ENCODE measurements at regions not wholly inside any gene's neighbourhood (a gene's known extent, or its start where the extent isn't known, plus 50 kb on each side); places are given as distances from the start of the nearest gene placed in this dataset.

DNA sequence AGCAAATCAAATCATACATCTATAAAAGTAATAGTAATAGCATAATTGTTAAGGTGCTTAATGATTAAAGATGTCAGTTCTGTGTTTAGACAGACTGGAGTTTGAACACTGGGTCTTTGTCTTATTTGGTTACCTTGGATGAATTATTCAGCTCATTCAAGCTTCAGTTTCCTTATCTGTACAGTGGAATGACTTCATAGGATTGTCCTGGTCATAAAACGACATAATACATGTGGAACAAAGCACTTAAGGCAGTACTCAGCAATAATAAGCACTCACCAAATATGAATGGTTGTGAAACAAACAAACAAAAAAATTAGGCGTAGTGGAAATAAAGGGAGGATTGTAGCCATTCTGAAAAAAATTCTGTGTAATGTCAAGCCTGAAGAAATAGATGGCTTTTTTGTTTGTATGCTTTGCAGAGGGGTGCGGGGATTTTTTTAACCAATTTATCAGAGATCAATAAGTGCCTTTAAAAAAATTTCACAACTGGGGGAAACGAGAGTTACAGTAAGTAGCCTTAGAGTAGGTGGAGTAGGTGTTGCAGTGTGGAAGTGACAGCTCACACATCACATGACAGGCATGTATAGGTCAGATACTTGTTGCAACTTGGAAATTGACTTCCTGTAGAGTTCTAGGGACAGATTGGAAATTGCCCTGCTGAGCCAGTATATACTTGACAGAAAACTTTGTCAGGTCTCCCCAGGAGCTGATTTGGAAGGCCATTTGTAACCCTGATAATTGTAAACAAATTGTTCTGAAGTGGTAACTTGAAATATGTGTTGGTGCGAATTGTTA, 157.7 kb downstream of the SLC15A5 start:
- no peak overlapping the region for H3K4me3 ChIP-seq (ENCODE audit: insufficient read depth in 1 of 2, low read depth in 1 of 2, low read length in 2 of 2)
- no peak overlapping the region for H4K91ac ChIP-seq (ENCODE audit: low read length)
- no peak overlapping the region for H2BK15ac ChIP-seq (ENCODE audit: low read depth, poor library complexity, severe bottlenecking)
- H3K23ac ChIP-seq (ENCODE audit: low read length in 2 of 2), result no peak overlapping the region
- no peak overlapping the region for H3K18ac ChIP-seq (ENCODE audit: low read depth in 1 of 2, low read length in 2 of 2)
- H2BK5ac ChIP-seq (ENCODE audit: low read depth, low read length, poor library complexity, severe bottlenecking), result no peak overlapping the region
- H2BK12ac ChIP-seq (ENCODE audit: low read length in 2 of 2), result no peak overlapping the region
- 50% methylated on average over 4 of the region's 5 CpGs for WGBS
- no peak overlapping the region for H3K4ac ChIP-seq (ENCODE audit: low read depth in 1 of 2, low read length in 2 of 2)
- H3K36me3 ChIP-seq (ENCODE audit: control insufficient read depth in 1 of 2, insufficient read depth in 2 of 2, low read depth in 1 of 2, low read length in 2 of 2), result no peaks in the 10 kb centered on the region
- H3K4me1 ChIP-seq (ENCODE audit: control insufficient read depth, insufficient read depth, low read depth, low read length), result no peaks in the 10 kb centered on the region
- no peak overlapping the region for H3K9ac ChIP-seq (ENCODE audit: low read length)
- no peaks in the 10 kb centered on the region for H3K79me1 ChIP-seq (replicated peaks; ENCODE audit: low read length, poor library complexity, severe bottlenecking)
- no peak overlapping the region for H2AFZ ChIP-seq (ENCODE audit: low read depth, low read length)
- peaks cover 6% of the 10 kb centered on the region for H3K9me3 ChIP-seq (ENCODE audit: control insufficient read depth, low read length)
- H2AK5ac ChIP-seq (ENCODE audit: low read length, severe bottlenecking), result no peak overlapping the region
- no peak overlapping the region for H2BK120ac ChIP-seq (ENCODE audit: low read depth, low read length)
- no peak for DNase-seq
- no peak overlapping the region for H3K14ac ChIP-seq (ENCODE audit: low read length in 2 of 2)
- H3K27ac ChIP-seq (ENCODE audit: low read length, poor library complexity, severe bottlenecking), result no peak overlapping the region
- H4K8ac ChIP-seq (ENCODE audit: low read length), result no peak overlapping the region
- H3K4me2 ChIP-seq (ENCODE audit: low read length, poor library complexity, severe bottlenecking), result no peak overlapping the region
- no peaks in the 10 kb centered on the region for H3K27me3 ChIP-seq (ENCODE audit: control insufficient read depth in 1 of 2, insufficient read depth in 1 of 2, low read length in 2 of 2)

DNA sequence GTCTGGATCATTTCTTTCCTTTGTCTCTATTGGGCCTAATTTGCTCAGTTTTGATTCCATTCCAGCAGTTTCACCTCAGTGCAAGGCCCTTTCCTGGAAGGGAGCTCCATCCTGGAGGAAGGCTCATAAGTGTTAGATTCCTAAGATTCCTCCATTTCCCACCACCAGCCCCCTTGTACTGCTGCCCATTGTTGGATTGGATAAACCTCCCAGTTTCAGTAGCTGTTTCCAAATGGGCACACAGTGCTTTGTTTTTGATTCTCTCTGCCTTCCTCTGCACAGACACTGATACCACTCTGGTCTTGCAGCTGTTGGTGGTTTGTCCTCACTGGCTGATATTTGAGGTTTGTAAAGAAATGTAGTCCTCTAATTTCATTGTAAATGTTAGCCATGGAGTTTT, 158.9 kb downstream of the SLC15A5 start:
- no peaks in the 10 kb centered on the region for H3K36me3 ChIP-seq (ENCODE audit: control insufficient read depth in 1 of 2, insufficient read depth in 2 of 2, low read depth in 1 of 2, low read length in 2 of 2)
- H3K79me1 ChIP-seq (replicated peaks; ENCODE audit: low read length, poor library complexity, severe bottlenecking), result no peaks in the 10 kb centered on the region
- no peak overlapping the region for H3K9ac ChIP-seq (ENCODE audit: low read length)
- H3K18ac ChIP-seq (ENCODE audit: low read depth in 1 of 2, low read length in 2 of 2), result no peak overlapping the region
- DNase-seq, result no peak
- no peak overlapping the region for H3K14ac ChIP-seq (ENCODE audit: low read length in 2 of 2)
- H3K4me1 ChIP-seq (ENCODE audit: control insufficient read depth, insufficient read depth, low read depth, low read length), result no peaks in the 10 kb centered on the region
- no peak overlapping the region for H2BK5ac ChIP-seq (ENCODE audit: low read depth, low read length, poor library complexity, severe bottlenecking)
- H2AK5ac ChIP-seq (ENCODE audit: low read length, severe bottlenecking), result no peak overlapping the region
- H4K91ac ChIP-seq (ENCODE audit: low read length), result no peak overlapping the region
- no peak overlapping the region for H3K4me3 ChIP-seq (ENCODE audit: insufficient read depth in 1 of 2, low read depth in 1 of 2, low read length in 2 of 2)
- H2BK15ac ChIP-seq (ENCODE audit: low read depth, poor library complexity, severe bottlenecking), result no peak overlapping the region
- H3K4ac ChIP-seq (ENCODE audit: low read depth in 1 of 2, low read length in 2 of 2), result no peak overlapping the region
- H3K23ac ChIP-seq (ENCODE audit: low read length in 2 of 2), result no peak overlapping the region
- no peak overlapping the region for H3K27ac ChIP-seq (ENCODE audit: low read length, poor library complexity, severe bottlenecking)
- no peaks in the 10 kb centered on the region for H3K27me3 ChIP-seq (ENCODE audit: control insufficient read depth in 1 of 2, insufficient read depth in 1 of 2, low read length in 2 of 2)
- no peak overlapping the region for H4K8ac ChIP-seq (ENCODE audit: low read length)
- H3K4me2 ChIP-seq (ENCODE audit: low read length, poor library complexity, severe bottlenecking), result no peak overlapping the region
- H2BK120ac ChIP-seq (ENCODE audit: low read depth, low read length), result no peak overlapping the region
- no peak overlapping the region for H2AFZ ChIP-seq (ENCODE audit: low read depth, low read length)
- peaks cover 2% of the 10 kb centered on the region for H3K9me3 ChIP-seq (ENCODE audit: control insufficient read depth, low read length)
- H2BK12ac ChIP-seq (ENCODE audit: low read length in 2 of 2), result no peak overlapping the region

DNA sequence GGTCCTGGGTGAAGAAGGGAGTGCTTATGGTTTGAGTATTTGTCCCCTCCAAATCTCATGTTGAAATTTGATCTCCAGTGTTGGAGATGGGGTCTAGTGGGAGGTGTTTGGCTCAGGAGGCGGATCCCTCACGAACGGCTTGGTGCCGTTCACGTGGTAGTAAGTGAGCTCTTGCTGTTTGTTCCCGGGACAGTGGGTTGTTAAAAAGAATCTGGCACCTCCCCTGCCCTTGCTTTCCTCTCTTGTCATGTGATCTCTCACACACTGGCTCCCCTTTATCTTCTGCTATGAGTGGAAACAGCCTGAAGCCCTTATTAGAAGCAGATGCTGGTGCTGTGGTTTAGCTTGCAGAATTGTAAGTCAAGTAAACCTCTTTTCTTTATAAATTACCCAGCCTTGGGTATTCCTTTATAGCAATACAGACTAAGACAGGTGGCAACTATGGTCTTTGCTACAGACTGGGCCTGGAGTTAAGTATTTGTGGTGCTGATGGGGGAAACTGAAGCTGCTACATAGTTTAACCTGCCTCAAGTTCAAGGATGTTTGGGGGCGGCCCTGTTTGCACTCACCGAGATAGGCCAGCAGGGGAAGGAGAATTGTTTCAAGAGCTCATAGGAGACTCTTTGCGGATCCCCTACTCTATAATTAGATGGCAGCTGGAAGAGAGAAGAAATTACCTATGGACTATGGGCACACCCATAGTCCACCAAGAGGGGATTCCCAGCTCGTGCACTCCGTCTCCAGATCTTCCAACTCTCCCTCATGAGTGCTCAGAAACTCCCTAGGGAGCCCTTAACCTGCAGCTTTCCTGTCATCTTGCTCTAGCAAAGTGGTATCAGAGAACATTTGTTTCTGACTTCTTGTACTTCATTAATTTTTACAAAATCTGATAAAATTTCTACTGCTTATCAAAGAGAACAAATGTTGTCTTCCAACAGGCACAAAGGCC, 164.6 kb downstream of the SLC15A5 start:
- Histone ChIP-seq H4K8ac (ENCODE audit: low read length) (no peak overlapping the region), H3K18ac (ENCODE audit: low read depth in 1 of 2, low read length in 2 of 2) (no peak overlapping the region), H2BK5ac (ENCODE audit: low read depth, low read length, poor library complexity, severe bottlenecking) (no peak overlapping the region), H3K4me1 (ENCODE audit: control insufficient read depth, insufficient read depth, low read depth, low read length) (no peaks in the 10 kb centered on the region), H3K23ac (ENCODE audit: low read length in 2 of 2) (no peak overlapping the region), H3K4me3 (ENCODE audit: insufficient read depth in 1 of 2, low read depth in 1 of 2, low read length in 2 of 2) (no peak overlapping the region), H2BK120ac (ENCODE audit: low read depth, low read length) (no peak overlapping the region), H3K14ac (ENCODE audit: low read length in 2 of 2) (no peak overlapping the region), H3K9ac (ENCODE audit: low read length) (no peak overlapping the region), H3K4me2 (ENCODE audit: low read length, poor library complexity, severe bottlenecking) (no peak overlapping the region), H3K36me3 (ENCODE audit: control insufficient read depth in 1 of 2, insufficient read depth in 2 of 2, low read depth in 1 of 2, low read length in 2 of 2) (no peaks in the 10 kb centered on the region), H2AFZ (ENCODE audit: low read depth, low read length) (no peak overlapping the region), H3K9me3 (ENCODE audit: control insufficient read depth, low read length) (peaks cover 3% of the 10 kb centered on the region), H4K91ac (ENCODE audit: low read length) (no peak overlapping the region), H3K27me3 (ENCODE audit: control insufficient read depth in 1 of 2, insufficient read depth in 1 of 2, low read length in 2 of 2) (no peaks in the 10 kb centered on the region), H2BK12ac (ENCODE audit: low read length in 2 of 2) (no peak overlapping the region), H2AK5ac (ENCODE audit: low read length, severe bottlenecking) (no peak overlapping the region), H3K79me1 (replicated peaks; ENCODE audit: low read length, poor library complexity, severe bottlenecking) (no peaks in the 10 kb centered on the region), H2BK15ac (ENCODE audit: low read depth, poor library complexity, severe bottlenecking) (no peak overlapping the region), H3K4ac (ENCODE audit: low read depth in 1 of 2, low read length in 2 of 2) (no peak overlapping the region), H3K27ac (ENCODE audit: low read length, poor library complexity, severe bottlenecking) (no peak overlapping the region)
- WGBS, result 19% methylated on average over 10 of the region's 11 CpGs
- DNase-seq, result no peak

DNA sequence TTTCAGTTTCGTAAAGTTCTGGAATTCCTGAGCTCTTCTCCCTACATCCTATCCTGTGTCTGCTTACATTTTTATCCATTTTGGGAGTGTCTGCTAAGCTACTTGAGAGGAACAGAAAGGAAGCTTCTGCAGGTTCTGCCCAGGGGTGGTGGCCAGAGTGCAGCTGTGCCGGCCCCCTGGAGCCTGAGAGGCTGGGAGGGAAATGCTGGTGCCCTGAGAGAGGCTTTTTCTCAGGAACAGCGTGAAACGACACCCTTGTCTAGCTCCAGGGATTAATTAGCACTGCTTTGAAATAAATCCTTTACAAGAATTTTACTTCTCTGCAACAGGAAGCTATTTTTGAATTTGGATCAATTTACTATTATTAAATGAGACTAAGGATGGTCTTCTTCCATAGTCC, 165.4 kb downstream of the SLC15A5 start:
- no peak overlapping the region for H3K23ac ChIP-seq (ENCODE audit: low read length in 2 of 2)
- H2BK120ac ChIP-seq (ENCODE audit: low read depth, low read length), result no peak overlapping the region
- H2BK5ac ChIP-seq (ENCODE audit: low read depth, low read length, poor library complexity, severe bottlenecking), result no peak overlapping the region
- no peak overlapping the region for H3K4ac ChIP-seq (ENCODE audit: low read depth in 1 of 2, low read length in 2 of 2)
- H3K18ac ChIP-seq (ENCODE audit: low read depth in 1 of 2, low read length in 2 of 2), result no peak overlapping the region
- no peak overlapping the region for H4K91ac ChIP-seq (ENCODE audit: low read length)
- H3K36me3 ChIP-seq (ENCODE audit: control insufficient read depth in 1 of 2, insufficient read depth in 2 of 2, low read depth in 1 of 2, low read length in 2 of 2), result no peaks in the 10 kb centered on the region
- H3K4me1 ChIP-seq (ENCODE audit: control insufficient read depth, insufficient read depth, low read depth, low read length), result no peaks in the 10 kb centered on the region
- no peak overlapping the region for H3K4me2 ChIP-seq (ENCODE audit: low read length, poor library complexity, severe bottlenecking)
- H4K8ac ChIP-seq (ENCODE audit: low read length), result no peak overlapping the region
- no peak overlapping the region for H2BK15ac ChIP-seq (ENCODE audit: low read depth, poor library complexity, severe bottlenecking)
- no peak overlapping the region for H3K27ac ChIP-seq (ENCODE audit: low read length, poor library complexity, severe bottlenecking)
- H3K4me3 ChIP-seq (ENCODE audit: insufficient read depth in 1 of 2, low read depth in 1 of 2, low read length in 2 of 2), result no peak overlapping the region
- DNase-seq, result no peak
- no peak overlapping the region for H2AK5ac ChIP-seq (ENCODE audit: low read length, severe bottlenecking)
- no peak overlapping the region for H3K9ac ChIP-seq (ENCODE audit: low read length)
- no peaks in the 10 kb centered on the region for H3K27me3 ChIP-seq (ENCODE audit: control insufficient read depth in 1 of 2, insufficient read depth in 1 of 2, low read length in 2 of 2)
- H2AFZ ChIP-seq (ENCODE audit: low read depth, low read length), result no peak overlapping the region
- H2BK12ac ChIP-seq (ENCODE audit: low read length in 2 of 2), result no peak overlapping the region
- WGBS, result 11% methylated on average over 1 of the region's 4 CpGs
- H3K14ac ChIP-seq (ENCODE audit: low read length in 2 of 2), result no peak overlapping the region
- no peaks in the 10 kb centered on the region for H3K79me1 ChIP-seq (replicated peaks; ENCODE audit: low read length, poor library complexity, severe bottlenecking)
- peaks cover 10% of the 10 kb centered on the region for H3K9me3 ChIP-seq (ENCODE audit: control insufficient read depth, low read length)
